HepG2 (cell line): ENCODE measurements at regions not wholly inside any gene's neighbourhood (a gene's known extent, or its start where the extent isn't known, plus 50 kb on each side); places are given as distances from the start of the nearest gene placed in this dataset.

ENCODE experiments used
- FOXO1 ChIP-seq: sonication (generic); formaldehyde crosslinking; IDR thresholded peaks from 2 replicates; pipeline ENCODE4 v1.4.0; 2020; ENCODE audit warnings: missing genetic modification reagents
- GFI1 ChIP-seq: sonication (generic); formaldehyde crosslinking; IDR thresholded peaks from 2 replicates; pipeline ENCODE4 v1.5.0; 2020; ENCODE audit warnings: missing genetic modification reagents, mild to moderate bottlenecking, borderline replicate concordance
- IKZF1 ChIP-seq: fragments of 450-650 bp; IDR thresholded peaks from 2 replicates; pipeline ENCODE4 v1.7.1; 2016
- MLLT10 ChIP-seq: sonication (generic); formaldehyde crosslinking; IDR thresholded peaks from 2 replicates; pipeline ENCODE4 v1.4.0; 2020; ENCODE audit warnings: missing genetic modification reagents
- MTA1 ChIP-seq: sonication (generic); formaldehyde crosslinking; IDR thresholded peaks from 2 replicates; pipeline ENCODE4 v1.4.0; 2020; ENCODE audit warnings: missing genetic modification reagents, mild to moderate bottlenecking, borderline replicate concordance
- REL ChIP-seq: sonication (generic); formaldehyde crosslinking; conservative IDR thresholded peaks from 2 replicates; pipeline ENCODE4 v1.8.0; 2022; ENCODE audit warnings: mild to moderate bottlenecking, missing genetic modification reagents, moderate library complexity
- SP2 ChIP-seq: sonication (generic); formaldehyde crosslinking; IDR thresholded peaks from 2 replicates; pipeline ENCODE4 v1.5.1; 2020; ENCODE audit warnings: mild to moderate bottlenecking, missing genetic modification reagents
- YEATS4 ChIP-seq: sonication (generic); formaldehyde crosslinking; IDR thresholded peaks from 2 replicates; pipeline ENCODE4 v1.4.0; 2020; ENCODE audit warnings: missing genetic modification reagents, borderline replicate concordance
- ZEB1 ChIP-seq: IDR thresholded peaks from 2 replicates; pipeline ENCODE4 v1.6.1; 2012; ENCODE audit warnings: mild to moderate bottlenecking, low read depth, inconsistent platforms; ENCODE audit not compliant: insufficient replicate concordance
- ZFY ChIP-seq: sonication (generic); formaldehyde crosslinking; IDR thresholded peaks from 2 replicates; pipeline ENCODE4 v1.4.0; 2020; ENCODE audit warnings: missing genetic modification reagents
- ZMYM3 ChIP-seq: sonication (generic); formaldehyde crosslinking; IDR thresholded peaks from 2 replicates; pipeline ENCODE4 v1.5.1; 2020; ENCODE audit warnings: mild to moderate bottlenecking, missing genetic modification reagents
- ZNF20 ChIP-seq: sonication (generic); formaldehyde crosslinking; IDR thresholded peaks from 2 replicates; pipeline ENCODE4 v1.4.0; 2020; ENCODE audit warnings: mild to moderate bottlenecking, moderate library complexity, missing genetic modification reagents
- ZNF430 ChIP-seq: sonication (generic); formaldehyde crosslinking; IDR thresholded peaks from 2 replicates; pipeline ENCODE4 v1.9.0; 2021; ENCODE audit warnings: mild to moderate bottlenecking, missing genetic modification reagents
- ZNF441 ChIP-seq: sonication (generic); formaldehyde crosslinking; IDR thresholded peaks from 2 replicates; pipeline ENCODE4 v1.7.0; 2021; ENCODE audit warnings: missing genetic modification reagents, borderline replicate concordance
- ZNF670 ChIP-seq: sonication (generic); formaldehyde crosslinking; IDR thresholded peaks from 2 replicates; pipeline ENCODE4 v1.8.0; 2022; ENCODE audit warnings: mild to moderate bottlenecking, missing genetic modification reagents, borderline replicate concordance
- ZNF709 ChIP-seq: sonication (generic); formaldehyde crosslinking; IDR thresholded peaks from 2 replicates; pipeline ENCODE4 v1.5.0; 2020; ENCODE audit warnings: mild to moderate bottlenecking, missing genetic modification reagents
- ZSCAN12 ChIP-seq: sonication (generic); formaldehyde crosslinking; IDR thresholded peaks from 2 replicates; pipeline ENCODE4 v1.9.0; 2021; ENCODE audit warnings: mild to moderate bottlenecking, missing genetic modification reagents
- ZSCAN9 ChIP-seq: IDR thresholded peaks from 2 replicates; pipeline ENCODE4 v1.6.1; 2016; ENCODE audit warnings: borderline replicate concordance
- TF ChIP-seq, protein P1 (sequence below): sonication (generic); formaldehyde crosslinking; IDR thresholded peaks from 2 replicates; pipeline ENCODE4 v1.9.0; 2022; ENCODE audit warnings: missing genetic modification reagents, mild to moderate bottlenecking, borderline replicate concordance
- TF ChIP-seq, protein P2 (sequence below): sonication (generic); formaldehyde crosslinking; IDR thresholded peaks from 2 replicates; pipeline ENCODE4 v1.9.0; 2021; ENCODE audit warnings: mild to moderate bottlenecking, missing genetic modification reagents
- TF ChIP-seq, protein P3 (sequence below): fragments of 450-650 bp; IDR thresholded peaks from 2 replicates; pipeline ENCODE4 v1.6.1; 2017; ENCODE audit warnings: mild to moderate bottlenecking

DNA sequence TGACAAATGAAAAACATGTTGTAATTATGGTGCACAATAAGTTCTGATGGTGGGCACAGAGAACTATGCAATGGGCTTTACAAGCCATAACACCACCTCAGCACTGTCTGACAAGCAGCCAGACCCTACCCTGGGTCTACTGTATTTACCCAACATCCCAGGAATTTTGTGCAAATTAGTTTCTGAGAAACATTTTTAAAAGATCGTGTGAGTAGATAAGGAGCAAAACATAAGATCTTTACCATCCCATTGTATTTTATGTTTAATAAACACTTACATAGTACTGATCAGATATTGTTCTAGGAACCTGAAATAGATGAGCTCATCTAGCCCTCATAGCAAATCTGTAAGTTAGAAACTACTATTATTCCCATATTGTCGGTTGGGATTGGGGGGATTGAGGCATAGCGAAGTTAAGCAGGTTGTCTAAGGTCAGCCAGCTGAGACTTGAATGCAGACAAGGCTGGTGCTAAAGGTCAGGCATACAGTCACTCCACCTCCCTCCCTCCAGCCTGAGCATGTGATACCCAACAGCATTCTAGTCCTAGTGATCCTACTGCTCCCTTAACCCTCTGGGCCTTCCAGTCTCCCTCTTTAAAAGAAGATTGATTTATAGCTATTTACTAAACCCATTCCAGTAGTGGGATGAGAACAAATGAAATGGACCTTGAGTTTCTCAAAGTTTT lies 67.4 kb upstream of the STAM2 start (continued):
- TF ChIP-seq ZNF430 (CRISPR knock-in tag) (no peak), ZNF441 (CRISPR knock-in tag) (no peak), ZNF20 (CRISPR knock-in tag) (no peak), MLLT10 (CRISPR knock-in tag) (no peak), MTA1 (CRISPR knock-in tag) (no peak; the same call in 1 of the 2 replicates), REL (CRISPR knock-in tag) (no peak), ZMYM3 (peak; percentile 53; the same call in 1 of the 2 replicates), ZSCAN9 (CRISPR knock-in tag) (no peak), ZFY (CRISPR knock-in tag) (no peak), FOXO1 (CRISPR knock-in tag) (no peak), YEATS4 (CRISPR knock-in tag) (no peak), ZSCAN12 (CRISPR knock-in tag) (no peak), SP2 (CRISPR knock-in tag) (no peak), ZEB1 (no peak), ZNF670 (CRISPR knock-in tag) (no peak), GFI1 (CRISPR knock-in tag) (no peak), ZNF709 (CRISPR knock-in tag) (no peak), IKZF1 (no peak)
- TF ChIP-seq, protein P1, sequence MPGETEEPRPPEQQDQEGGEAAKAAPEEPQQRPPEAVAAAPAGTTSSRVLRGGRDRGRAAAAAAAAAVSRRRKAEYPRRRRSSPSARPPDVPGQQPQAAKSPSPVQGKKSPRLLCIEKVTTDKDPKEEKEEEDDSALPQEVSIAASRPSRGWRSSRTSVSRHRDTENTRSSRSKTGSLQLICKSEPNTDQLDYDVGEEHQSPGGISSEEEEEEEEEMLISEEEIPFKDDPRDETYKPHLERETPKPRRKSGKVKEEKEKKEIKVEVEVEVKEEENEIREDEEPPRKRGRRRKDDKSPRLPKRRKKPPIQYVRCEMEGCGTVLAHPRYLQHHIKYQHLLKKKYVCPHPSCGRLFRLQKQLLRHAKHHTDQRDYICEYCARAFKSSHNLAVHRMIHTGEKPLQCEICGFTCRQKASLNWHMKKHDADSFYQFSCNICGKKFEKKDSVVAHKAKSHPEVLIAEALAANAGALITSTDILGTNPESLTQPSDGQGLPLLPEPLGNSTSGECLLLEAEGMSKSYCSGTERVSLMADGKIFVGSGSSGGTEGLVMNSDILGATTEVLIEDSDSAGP (CRISPR knock-in tag) = no peak
- TF ChIP-seq, protein P2, sequence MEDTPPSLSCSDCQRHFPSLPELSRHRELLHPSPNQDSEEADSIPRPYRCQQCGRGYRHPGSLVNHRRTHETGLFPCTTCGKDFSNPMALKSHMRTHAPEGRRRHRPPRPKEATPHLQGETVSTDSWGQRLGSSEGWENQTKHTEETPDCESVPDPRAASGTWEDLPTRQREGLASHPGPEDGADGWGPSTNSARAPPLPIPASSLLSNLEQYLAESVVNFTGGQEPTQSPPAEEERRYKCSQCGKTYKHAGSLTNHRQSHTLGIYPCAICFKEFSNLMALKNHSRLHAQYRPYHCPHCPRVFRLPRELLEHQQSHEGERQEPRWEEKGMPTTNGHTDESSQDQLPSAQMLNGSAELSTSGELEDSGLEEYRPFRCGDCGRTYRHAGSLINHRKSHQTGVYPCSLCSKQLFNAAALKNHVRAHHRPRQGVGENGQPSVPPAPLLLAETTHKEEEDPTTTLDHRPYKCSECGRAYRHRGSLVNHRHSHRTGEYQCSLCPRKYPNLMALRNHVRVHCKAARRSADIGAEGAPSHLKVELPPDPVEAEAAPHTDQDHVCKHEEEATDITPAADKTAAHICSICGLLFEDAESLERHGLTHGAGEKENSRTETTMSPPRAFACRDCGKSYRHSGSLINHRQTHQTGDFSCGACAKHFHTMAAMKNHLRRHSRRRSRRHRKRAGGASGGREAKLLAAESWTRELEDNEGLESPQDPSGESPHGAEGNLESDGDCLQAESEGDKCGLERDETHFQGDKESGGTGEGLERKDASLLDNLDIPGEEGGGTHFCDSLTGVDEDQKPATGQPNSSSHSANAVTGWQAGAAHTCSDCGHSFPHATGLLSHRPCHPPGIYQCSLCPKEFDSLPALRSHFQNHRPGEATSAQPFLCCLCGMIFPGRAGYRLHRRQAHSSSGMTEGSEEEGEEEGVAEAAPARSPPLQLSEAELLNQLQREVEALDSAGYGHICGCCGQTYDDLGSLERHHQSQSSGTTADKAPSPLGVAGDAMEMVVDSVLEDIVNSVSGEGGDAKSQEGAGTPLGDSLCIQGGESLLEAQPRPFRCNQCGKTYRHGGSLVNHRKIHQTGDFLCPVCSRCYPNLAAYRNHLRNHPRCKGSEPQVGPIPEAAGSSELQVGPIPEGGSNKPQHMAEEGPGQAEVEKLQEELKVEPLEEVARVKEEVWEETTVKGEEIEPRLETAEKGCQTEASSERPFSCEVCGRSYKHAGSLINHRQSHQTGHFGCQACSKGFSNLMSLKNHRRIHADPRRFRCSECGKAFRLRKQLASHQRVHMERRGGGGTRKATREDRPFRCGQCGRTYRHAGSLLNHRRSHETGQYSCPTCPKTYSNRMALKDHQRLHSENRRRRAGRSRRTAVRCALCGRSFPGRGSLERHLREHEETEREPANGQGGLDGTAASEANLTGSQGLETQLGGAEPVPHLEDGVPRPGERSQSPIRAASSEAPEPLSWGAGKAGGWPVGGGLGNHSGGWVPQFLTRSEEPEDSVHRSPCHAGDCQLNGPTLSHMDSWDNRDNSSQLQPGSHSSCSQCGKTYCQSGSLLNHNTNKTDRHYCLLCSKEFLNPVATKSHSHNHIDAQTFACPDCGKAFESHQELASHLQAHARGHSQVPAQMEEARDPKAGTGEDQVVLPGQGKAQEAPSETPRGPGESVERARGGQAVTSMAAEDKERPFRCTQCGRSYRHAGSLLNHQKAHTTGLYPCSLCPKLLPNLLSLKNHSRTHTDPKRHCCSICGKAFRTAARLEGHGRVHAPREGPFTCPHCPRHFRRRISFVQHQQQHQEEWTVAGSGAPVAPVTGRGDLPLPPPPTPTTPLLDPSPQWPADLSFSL (CRISPR knock-in tag) = no peak
- TF ChIP-seq, protein P3, sequence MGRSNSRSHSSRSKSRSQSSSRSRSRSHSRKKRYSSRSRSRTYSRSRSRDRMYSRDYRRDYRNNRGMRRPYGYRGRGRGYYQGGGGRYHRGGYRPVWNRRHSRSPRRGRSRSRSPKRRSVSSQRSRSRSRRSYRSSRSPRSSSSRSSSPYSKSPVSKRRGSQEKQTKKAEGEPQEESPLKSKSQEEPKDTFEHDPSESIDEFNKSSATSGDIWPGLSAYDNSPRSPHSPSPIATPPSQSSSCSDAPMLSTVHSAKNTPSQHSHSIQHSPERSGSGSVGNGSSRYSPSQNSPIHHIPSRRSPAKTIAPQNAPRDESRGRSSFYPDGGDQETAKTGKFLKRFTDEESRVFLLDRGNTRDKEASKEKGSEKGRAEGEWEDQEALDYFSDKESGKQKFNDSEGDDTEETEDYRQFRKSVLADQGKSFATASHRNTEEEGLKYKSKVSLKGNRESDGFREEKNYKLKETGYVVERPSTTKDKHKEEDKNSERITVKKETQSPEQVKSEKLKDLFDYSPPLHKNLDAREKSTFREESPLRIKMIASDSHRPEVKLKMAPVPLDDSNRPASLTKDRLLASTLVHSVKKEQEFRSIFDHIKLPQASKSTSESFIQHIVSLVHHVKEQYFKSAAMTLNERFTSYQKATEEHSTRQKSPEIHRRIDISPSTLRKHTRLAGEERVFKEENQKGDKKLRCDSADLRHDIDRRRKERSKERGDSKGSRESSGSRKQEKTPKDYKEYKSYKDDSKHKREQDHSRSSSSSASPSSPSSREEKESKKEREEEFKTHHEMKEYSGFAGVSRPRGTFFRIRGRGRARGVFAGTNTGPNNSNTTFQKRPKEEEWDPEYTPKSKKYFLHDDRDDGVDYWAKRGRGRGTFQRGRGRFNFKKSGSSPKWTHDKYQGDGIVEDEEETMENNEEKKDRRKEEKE = no peak
